K562 (cell line): ENCODE measurements at regions not wholly inside any gene's neighbourhood (a gene's known extent, or its start where the extent isn't known, plus 50 kb on each side); places are given as distances from the start of the nearest gene placed in this dataset.

Experiments used
- ATAC-seq: fragments of 200-7000 bp; cut with Tn5 transposase; 3 replicates; pipeline ENCODE4 v1.9.1; 2020; ENCODE audit warnings: moderate library complexity
- BruUV-seq: library from RNA; stranded (reverse); fragments of 400-500 nt; replicated peaks from 2 replicates; lab custom pipeline; 2021; lab: Mats Ljungman, UMichigan
- CTCF ChIA-PET: fragments of 300-600 bp; formaldehyde crosslinking; extraction: SDS; loops from one replicate; lab custom pipeline; 2021; ENCODE audit warnings: low intra/inter-chr PET ratio; lab: Yijun Ruan, JAX
- POLR2A ChIA-PET: fragments of 300-600, 350-650 bp; sonication (Branson Sonifier 250); formaldehyde crosslinking; extraction: SDS; loops from one replicate; lab custom pipeline; 2021; ENCODE audit warnings: antibody characterized with exemption, inconsistent platforms; lab: Yijun Ruan, JAX
- DNase-seq, 4 experiments: peaks; one replicate each; pipeline versions ENCODE4 v3.0.0 to v3.0.0-alpha.2; 2011 to 2018; ENCODE audit warnings: low spot score in 3 of 4, mixed read lengths in 3 of 4; ENCODE audit errors: extremely low read depth in 1 of 4
- FAIRE-seq: peaks from 2 replicates; lab custom pipeline; 2011; peaks lifted over from hg19 to GRCh38; lab: Jason Lieb, UNC
- H2AFZ ChIP-seq: 2 replicates; pipeline ENCODE4 v1.6.0; 2011; ENCODE audit warnings: low read depth, low read length, control low read depth, inconsistent platforms
- H3K27ac ChIP-seq: fragments of 200-600 bp; 3 replicates; pipeline ENCODE4 v1.8.0; 2011; ENCODE audit warnings: low read depth, mild to moderate bottlenecking, control low read depth, inconsistent platforms, low read length, moderate library complexity, mixed read lengths; ENCODE audit errors: extremely low read depth
- H3K27me3 ChIP-seq, 2 experiments: fragments of 300-600 bp in 1 of 2; 2 replicates in 1 of 2; 3 replicates in 1 of 2; pipeline versions ENCODE4 v1.6.0 to v1.8.0; 2011; ENCODE audit warnings: inconsistent platforms in 2 of 2, low read length in 2 of 2, mild to moderate bottlenecking in 1 of 2, mixed read lengths in 1 of 2, moderate library complexity in 1 of 2; ENCODE audit not compliant: control insufficient read depth in 2 of 2, insufficient read depth in 2 of 2
- H3K36me3 ChIP-seq: fragments of 300-600 bp; 3 replicates; pipeline ENCODE4 v1.8.0; 2011; ENCODE audit warnings: mild to moderate bottlenecking, low read length, inconsistent platforms; ENCODE audit not compliant: control insufficient read depth, insufficient read depth
- H3K4me1 ChIP-seq, 2 experiments: fragments of 200-600 bp in 1 of 2; replicated peaks in 1 of 2; 2 replicates in 1 of 2; 3 replicates in 1 of 2; pipeline versions ENCODE4 v1.5.1 to v1.8.0; 2011; ENCODE audit warnings: inconsistent platforms in 2 of 2, low read length in 2 of 2, mild to moderate bottlenecking in 1 of 2, mixed read lengths in 1 of 2, moderate library complexity in 1 of 2; ENCODE audit not compliant: control insufficient read depth in 2 of 2, insufficient read depth in 2 of 2
- H3K4me2 ChIP-seq: 2 replicates; pipeline ENCODE4 v1.6.1; 2011; ENCODE audit warnings: low read length, control low read depth, inconsistent platforms, mixed read lengths; ENCODE audit not compliant: insufficient read depth
- H3K4me3 ChIP-seq: fragments of 200-600 bp; sonication (generic), shearing (Covaris generic); 2 replicates; pipeline ENCODE4 v1.5.1; 2016; ENCODE audit warnings: control low read depth, inconsistent platforms
- H3K79me2 ChIP-seq: fragments of 200-600 bp; 3 replicates; pipeline ENCODE4 v1.8.0; 2011; ENCODE audit warnings: low read length, inconsistent platforms; ENCODE audit not compliant: control insufficient read depth, insufficient read depth
- H3K9ac ChIP-seq, 2 experiments: 2 replicates each; pipeline versions ENCODE4 v1.6.0 to v1.6.1; 2011; ENCODE audit warnings: low read depth in 2 of 2, low read length in 2 of 2, control low read depth in 1 of 2, inconsistent platforms in 1 of 2, mild to moderate bottlenecking in 1 of 2, mixed read lengths in 1 of 2; ENCODE audit not compliant: insufficient read depth in 1 of 2
- H3K9me1 ChIP-seq: one replicate; pipeline ENCODE4 v1.6.0; 2011; ENCODE audit warnings: inconsistent platforms, mild to moderate bottlenecking, low read length, moderate library complexity; ENCODE audit not compliant: control insufficient read depth, insufficient read depth
- H3K9me3 ChIP-seq: replicated peaks from 2 replicates; pipeline ENCODE4 v1.5.1; 2011; ENCODE audit warnings: low read depth, low read length, inconsistent platforms; ENCODE audit not compliant: control insufficient read depth, insufficient read depth
- H4K20me1 ChIP-seq: replicated peaks from 2 replicates; pipeline ENCODE4 v1.6.1; 2011; ENCODE audit warnings: low read length, inconsistent platforms, mixed read lengths; ENCODE audit not compliant: control insufficient read depth, insufficient read depth
- BACH1 ChIP-seq: fragments of 200-800 bp; sonication (Bioruptor generic); IDR thresholded peaks from 2 replicates; pipeline ENCODE4 v1.6.1; 2016; ENCODE audit warnings: missing genetic modification characterization, missing compliant biosample characterization
- CREBBP ChIP-seq: IDR thresholded peaks from one replicate; pipeline ENCODE4 v1.6.1; 2012; ENCODE audit warnings: low read depth, mild to moderate bottlenecking, control low read depth, inconsistent platforms, low read length
- E2F3 ChIP-seq: fragments of 250-450 bp; sonication (Bioruptor Pico); IDR thresholded peaks from 2 replicates; pipeline ENCODE4 v1.4.0; 2020; ENCODE audit warnings: mild to moderate bottlenecking
- GTF2E2 ChIP-seq: fragments of 200-800 bp; sonication (Bioruptor generic); IDR thresholded peaks from 2 replicates; pipeline ENCODE4 v1.6.1; 2016; ENCODE audit warnings: missing genetic modification characterization, missing compliant biosample characterization
- HMGN3 ChIP-seq: IDR thresholded peaks from 2 replicates; pipeline ENCODE4 v1.6.1; 2011; ENCODE audit warnings: borderline replicate concordance, low read depth, mild to moderate bottlenecking, mixed read lengths, low read length; ENCODE audit not compliant: insufficient read length; ENCODE audit errors: extremely low read depth
- HSF4 ChIP-seq: fragments of 250-450 bp; sonication (Bioruptor Pico); IDR thresholded peaks from 2 replicates; pipeline ENCODE4 v2.1.2; 2022; ENCODE audit warnings: mild to moderate bottlenecking, moderate library complexity, borderline replicate concordance
- ILK ChIP-seq: fragments of 450-650 bp; IDR thresholded peaks from 2 replicates; pipeline ENCODE4 v1.6.1; 2016; ENCODE audit warnings: missing genetic modification characterization, low read depth, mild to moderate bottlenecking, missing compliant biosample characterization, moderate library complexity, borderline replicate concordance
- JUN ChIP-seq, 2 experiments: sonication (generic) in 1 of 2; formaldehyde crosslinking in 1 of 2; IDR thresholded peaks; 2 replicates each; pipeline versions ENCODE4 v1.6.1 to v1.8.0; 2012 to 2022; ENCODE audit warnings: borderline replicate concordance in 2 of 2, mild to moderate bottlenecking in 2 of 2, improper control_type of control experiment in 1 of 2, low read depth in 1 of 2, low read length in 1 of 2, missing genetic modification reagents in 1 of 2
- KLF10 ChIP-seq: fragments of 250-450 bp; sonication (Bioruptor Pico); IDR thresholded peaks from 2 replicates; pipeline ENCODE4 v1.6.1; 2021; ENCODE audit warnings: matching md5 sums
- PHF21A ChIP-seq: fragments of 450-650 bp; IDR thresholded peaks from 2 replicates; pipeline ENCODE4 v1.6.1; 2017; ENCODE audit warnings: low read depth, borderline replicate concordance
- PRPF4 ChIP-seq: fragments of 200-400 bp; formaldehyde crosslinking; IDR thresholded peaks from one replicate; pipeline ENCODE4 v1.6.1; 2017; ENCODE audit warnings: low read length, low read depth, mild to moderate bottlenecking; ENCODE audit not compliant: insufficient read depth, poor library complexity, severe bottlenecking
- ZKSCAN3 ChIP-seq: fragments of 250-450 bp; sonication (Bioruptor Pico); IDR thresholded peaks from 2 replicates; pipeline ENCODE4 v1.4.0; 2020
- ZNF239 ChIP-seq: fragments of 250-450 bp; sonication (Bioruptor Pico); IDR thresholded peaks from 2 replicates; pipeline ENCODE4 v1.4.0; 2020; ENCODE audit warnings: mild to moderate bottlenecking
- ZNF609 ChIP-seq: sonication (generic); formaldehyde crosslinking; IDR thresholded peaks from 2 replicates; pipeline ENCODE4 v1.8.1; 2023; ENCODE audit warnings: missing genetic modification reagents, mild to moderate bottlenecking, borderline replicate concordance
- WGBS: fragments of 100-300 bp; shearing (Covaris generic); methylation state at CpG from one replicate; pipeline ENCODE4 v1.1.6; 2016; ENCODE audit warnings: low coverage, mixed read lengths; ENCODE audit not compliant: insufficient coverage; ENCODE audit errors: missing lambda C conversion rate; 5-methylcytosine and 5-hydroxymethylcytosine counted together
- in situ Hi-C: fragments of 300-500 bp; cut with MboI; formaldehyde crosslinking; loops from 4 replicates; pipeline ENCODE4 v1.15.0; 2018; ENCODE audit warnings: inconsistent platforms, mixed read lengths
- intact Hi-C: fragments of 100-400 bp; cut with micrococcal nuclease; formaldehyde crosslinking; loops from 2 replicates; pipeline ENCODE4 v1.14.2; 2022
- TF ChIP-seq, protein P1 (sequence below): sonication (generic); formaldehyde crosslinking; IDR thresholded peaks from 2 replicates; pipeline ENCODE4 v1.9.0; 2022; ENCODE audit warnings: mild to moderate bottlenecking, missing genetic modification reagents

- no peak overlapping the region for H3K27ac ChIP-seq
- ATAC-seq = no peak
- no peaks in the 10 kb centered on the region for H4K20me1 ChIP-seq
- ChIA-PET CTCF (no interaction called here), POLR2A (no interaction called here)
- no peak overlapping the region for H3K4me2 ChIP-seq
- no peaks in the 10 kb centered on the region for H3K27me3 ChIP-seq
- H3K36me3 ChIP-seq = no peaks in the 10 kb centered on the region
- BruUV-seq = no TSS peak
- H3K9me1 ChIP-seq = no peaks in the 10 kb centered on the region
- H3K4me1 ChIP-seq = no peaks in the 10 kb centered on the region
- TF ChIP-seq ILK (no peak), PRPF4 (no peak), ZNF609 (CRISPR knock-in tag) (no peak), CREBBP (no peak), ZKSCAN3 (CRISPR knock-in tag) (no peak), HSF4 (no peak), BACH1 (tag) (no peak), HMGN3 (no peak), PHF21A (no peak), KLF10 (CRISPR knock-in tag) (no peak), ZNF239 (CRISPR knock-in tag) (no peak), JUN (IDR thresholded peaks at IDR 0.05; ENCODE audit: borderline replicate concordance, low read depth, low read length) (no peak), JUN (CRISPR knock-in tag; IDR thresholded peaks at IDR 0.05; ENCODE audit: borderline replicate concordance) (no peak), E2F3 (CRISPR knock-in tag) (no peak), GTF2E2 (tag) (no peak)
- TF ChIP-seq, protein P1, sequence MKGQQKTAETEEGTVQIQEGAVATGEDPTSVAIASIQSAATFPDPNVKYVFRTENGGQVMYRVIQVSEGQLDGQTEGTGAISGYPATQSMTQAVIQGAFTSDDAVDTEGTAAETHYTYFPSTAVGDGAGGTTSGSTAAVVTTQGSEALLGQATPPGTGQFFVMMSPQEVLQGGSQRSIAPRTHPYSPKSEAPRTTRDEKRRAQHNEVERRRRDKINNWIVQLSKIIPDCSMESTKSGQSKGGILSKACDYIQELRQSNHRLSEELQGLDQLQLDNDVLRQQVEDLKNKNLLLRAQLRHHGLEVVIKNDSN (CRISPR knock-in tag) = no peak
- 0 out of 2 replicates have a peak, but pooled peaks cover 2% of the 10 kb centered on the region for H3K9me3 ChIP-seq
- in situ Hi-C loops = no loop called here
- WGBS = 0% methylated on average over 1 of the region's 1 CpG
- no peak for FAIRE-seq
- no peak for DNase-seq
- H3K4me3 ChIP-seq = no peak overlapping the region
- H3K9ac ChIP-seq = no peak overlapping the region
- intact Hi-C loops = no loop called here
- no peak overlapping the region for H2AFZ ChIP-seq
- H3K79me2 ChIP-seq = no peaks in the 10 kb centered on the region
These were observed 1240.7 kb downstream of the FAM181B start for GRCh38 chr11:81492923-81493445.
